HG03342 (cell line): ENCODE measurements at regions not wholly inside any gene's neighbourhood (a gene's known extent, or its start where the extent isn't known, plus 50 kb on each side); places are given as distances from the start of the nearest gene placed in this dataset.
"Not testable (repeated sequence)": the region's sequence is repeated elsewhere in the genome, so short reads cannot be mapped to it uniquely, and the experiment has no call there.

Experiments used
- ATAC-seq: cut with Tn5 transposase; IDR thresholded peaks from one replicate; pipeline ENCODE4 v1.9.1; 2021; ENCODE audit warnings: mild to moderate bottlenecking, moderate library complexity; ENCODE audit not compliant: unreplicated experiment

GRCh38 chr4:38275331-38276100, 315.3 kb downstream of the PTTG2 start:
- ATAC-seq = no peak

GRCh38 chr4:38278255-38278654, 318.1 kb downstream of the PTTG2 start:
- no peak for ATAC-seq

GRCh38 chr4:38279077-38279476, 318.9 kb downstream of the PTTG2 start:
- no peak for ATAC-seq

GRCh38 chr4:38279650-38280322, 319.6 kb downstream of the PTTG2 start:
- no peak for ATAC-seq

GRCh38 chr4:38280323-38280706, 320.1 kb downstream of the PTTG2 start:
- ATAC-seq = no peak

GRCh38 chr4:38281371-38282071, 321.3 kb downstream of the PTTG2 start:
- no peak for ATAC-seq

GRCh38 chr4:38283724-38284123, 323.5 kb downstream of the PTTG2 start:
- no peak for ATAC-seq

- ATAC-seq = no peak
These were observed 324.3 kb downstream of the PTTG2 start for GRCh38 chr4:38284294-38285030.

- no peak for ATAC-seq
These were observed 327.1 kb downstream of the PTTG2 start for GRCh38 chr4:38287101-38287851.

GRCh38 chr4:38289553-38289952, 329.4 kb downstream of the PTTG2 start:
- no peak for ATAC-seq

- no peak for ATAC-seq
These were observed 330.2 kb downstream of the PTTG2 start for GRCh38 chr4:38290366-38290765.

GRCh38 chr4:38290914-38291313, 330.7 kb downstream of the PTTG2 start:
- ATAC-seq = no peak

GRCh38 chr4:38292529-38292928, 332.3 kb downstream of the PTTG2 start:
- ATAC-seq = no peak

GRCh38 chr4:38294238-38294637, 334.0 kb downstream of the PTTG2 start:
- no peak for ATAC-seq

- ATAC-seq = no peak
These were observed 336.9 kb downstream of the PTTG2 start for GRCh38 chr4:38297061-38297460.

GRCh38 chr4:38298868-38299713, 338.9 kb downstream of the PTTG2 start:
- ATAC-seq = no peak

- no peak for ATAC-seq
These were observed 342.7 kb downstream of the PTTG2 start for GRCh38 chr4:38302910-38303309.

GRCh38 chr4:38304460-38304859, 344.3 kb downstream of the PTTG2 start:
- ATAC-seq = not testable (repeated sequence)

- ATAC-seq = peak; percentile 55
These were observed 346.4 kb downstream of the PTTG2 start for GRCh38 chr4:38306482-38307071.
